HepG2 (cell line): ENCODE measurements at regions not wholly inside any gene's neighbourhood (a gene's known extent, or its start where the extent isn't known, plus 50 kb on each side); places are given as distances from the start of the nearest gene placed in this dataset.

Source experiments
- ATAC-seq: fragments of 200-7000 bp; cut with Tn5 transposase; 3 replicates; pipeline ENCODE4 v1.9.1; 2020; ENCODE audit warnings: mild to moderate bottlenecking, moderate library complexity
- BruUV-seq: library from RNA; stranded (reverse); fragments of 400-500 nt; replicated peaks from 2 replicates; lab custom pipeline; 2021; lab: Mats Ljungman, UMichigan
- CTCF ChIA-PET: fragments of 300-600 bp; formaldehyde crosslinking; extraction: SDS; loops from one replicate; lab custom pipeline; 2021; ENCODE audit warnings: low total read pairs, inconsistent platforms, low intra/inter-chr PET ratio; lab: Yijun Ruan, JAX
- POLR2A ChIA-PET: fragments of 350-600 bp; sonication (Branson Sonifier 250); formaldehyde crosslinking; loops from one replicate; lab custom pipeline; 2020; ENCODE audit warnings: antibody characterized with exemption, inconsistent platforms; lab: Yijun Ruan, JAX
- DNase-seq: peaks from one replicate; pipeline ENCODE4 v3.0.0-alpha.2; 2015; ENCODE audit warnings: low spot score
- FAIRE-seq: peaks from 3 replicates; lab custom pipeline; 2011; peaks lifted over from hg19 to GRCh38; lab: Jason Lieb, UNC
- H2AFZ ChIP-seq: one replicate; pipeline ENCODE4 v1.6.1; 2011; ENCODE audit warnings: low read length, inconsistent platforms
- H3K27ac ChIP-seq: fragments of 300-600 bp; 3 replicates; pipeline ENCODE4 v1.8.0; 2011; ENCODE audit warnings: mixed run types, mild to moderate bottlenecking, mixed read lengths, low read length, inconsistent platforms; ENCODE audit not compliant: insufficient read depth; ENCODE audit errors: extremely low read length
- H3K27me3 ChIP-seq, 2 experiments: fragments of 200-600 bp in 1 of 2; 2 replicates in 1 of 2; 3 replicates in 1 of 2; pipeline versions ENCODE4 v1.6.0 to v1.8.0; 2011; ENCODE audit warnings: low read length in 2 of 2, mild to moderate bottlenecking in 2 of 2, moderate library complexity in 2 of 2, inconsistent platforms in 1 of 2; ENCODE audit not compliant: insufficient read depth in 2 of 2, control insufficient read depth in 1 of 2
- H3K36me3 ChIP-seq, 2 experiments: fragments of 200-600 bp in 1 of 2; replicated peaks in 1 of 2; 2 replicates in 1 of 2; 3 replicates in 1 of 2; pipeline versions ENCODE4 v1.5.1 to v1.8.0; 2011; ENCODE audit warnings: low read length in 2 of 2, inconsistent platforms in 1 of 2; ENCODE audit not compliant: insufficient read depth in 2 of 2, control insufficient read depth in 1 of 2
- H3K4me1 ChIP-seq: 2 replicates; pipeline ENCODE4 v1.5.1; 2012; ENCODE audit warnings: low read length, inconsistent platforms; ENCODE audit not compliant: insufficient read depth
- H3K4me2 ChIP-seq: 2 replicates; pipeline ENCODE4 v1.6.0; 2011; ENCODE audit warnings: low read depth, low read length, inconsistent platforms
- H3K4me3 ChIP-seq, 3 experiments: fragments of 200-600 bp in 1 of 3; sonication (generic), shearing (Covaris generic) in 1 of 3; replicated peaks in 1 of 3; 2 replicates each; pipeline ENCODE4 v1.5.1; 2011 to 2016; ENCODE audit warnings: low read length in 3 of 3, inconsistent platforms in 2 of 3, low read depth in 2 of 3, mild to moderate bottlenecking in 2 of 3, control low read depth in 1 of 3, mixed read lengths in 1 of 3; ENCODE audit not compliant: insufficient read depth in 1 of 3
- H3K79me2 ChIP-seq: one replicate; pipeline ENCODE4 v1.6.1; 2011; ENCODE audit warnings: low read length, inconsistent platforms; ENCODE audit not compliant: insufficient read depth
- H3K9ac ChIP-seq: 2 replicates; pipeline ENCODE4 v1.6.0; 2011; ENCODE audit warnings: mild to moderate bottlenecking, low read depth, low read length, inconsistent platforms; ENCODE audit not compliant: insufficient read depth
- H3K9me3 ChIP-seq: 2 replicates; pipeline ENCODE4 v1.5.1; 2012; ENCODE audit warnings: mild to moderate bottlenecking, low read length
- H4K20me1 ChIP-seq: 2 replicates; pipeline ENCODE4 v1.6.0; 2011; ENCODE audit warnings: inconsistent platforms, mild to moderate bottlenecking, low read length, moderate library complexity; ENCODE audit not compliant: insufficient read depth
- ARNT2 ChIP-seq: sonication (generic); formaldehyde crosslinking; IDR thresholded peaks from 2 replicates; pipeline ENCODE4 v1.8.0; 2022; ENCODE audit warnings: mild to moderate bottlenecking, low read depth, missing genetic modification reagents, moderate library complexity
- ATF1 ChIP-seq: IDR thresholded peaks from 2 replicates; pipeline ENCODE4 v1.6.1; 2016; ENCODE audit warnings: mild to moderate bottlenecking, control low read depth
- CBX1 ChIP-seq: IDR thresholded peaks from one replicate; pipeline ENCODE4 v1.6.1; 2016; ENCODE audit warnings: antibody characterized with exemption, low read depth
- DR1 ChIP-seq: sonication (generic); formaldehyde crosslinking; IDR thresholded peaks from 2 replicates; pipeline ENCODE4 v1.8.0; 2021; ENCODE audit warnings: mild to moderate bottlenecking, missing genetic modification reagents, inconsistent platforms
- FOXA3 ChIP-seq: IDR thresholded peaks from 2 replicates; pipeline ENCODE4 v1.6.1; 2016; ENCODE audit warnings: missing genetic modification reagents, missing compliant biosample characterization
- HDAC2 ChIP-seq: sonication (generic); formaldehyde crosslinking; IDR thresholded peaks from 2 replicates; pipeline ENCODE4 v1.4.0; 2020; ENCODE audit warnings: missing genetic modification reagents
- NFIC ChIP-seq: IDR thresholded peaks from 2 replicates; pipeline ENCODE4 v1.6.1; 2012; ENCODE audit warnings: mild to moderate bottlenecking, low read length, inconsistent platforms
- RBFOX2 ChIP-seq: fragments of 200-400 bp; formaldehyde crosslinking; IDR thresholded peaks from 2 replicates; pipeline ENCODE4 v1.6.1; 2017; ENCODE audit warnings: low read depth, mild to moderate bottlenecking, low read length
- SOX13 ChIP-seq, 3 experiments: fragments of 450-650 bp in 1 of 3; sonication (generic) in 1 of 3; formaldehyde crosslinking in 1 of 3; IDR thresholded peaks in 2 of 3; conservative IDR thresholded peaks in 1 of 3; 2 replicates each; pipeline versions ENCODE4 v1.5.0 to v1.6.1; 2016 to 2020; ENCODE audit warnings: antibody characterized with exemption in 1 of 3, mild to moderate bottlenecking in 1 of 3, missing compliant biosample characterization in 1 of 3, missing genetic modification reagents in 1 of 3, moderate library complexity in 1 of 3
- SOX6 ChIP-seq, 2 experiments: fragments of 450-650 bp in 1 of 2; sonication (generic) in 1 of 2; formaldehyde crosslinking in 1 of 2; IDR thresholded peaks; 2 replicates each; pipeline versions ENCODE4 v1.4.0 to v1.6.1; 2017 to 2020; ENCODE audit warnings: antibody characterized with exemption in 1 of 2, mild to moderate bottlenecking in 1 of 2, missing genetic modification reagents in 1 of 2
- ZFP1 ChIP-seq: IDR thresholded peaks from 2 replicates; pipeline ENCODE4 v1.6.1; 2016
- ZMYM3 ChIP-seq: sonication (generic); formaldehyde crosslinking; IDR thresholded peaks from 2 replicates; pipeline ENCODE4 v1.5.1; 2020; ENCODE audit warnings: mild to moderate bottlenecking, missing genetic modification reagents
- ZNF20 ChIP-seq: sonication (generic); formaldehyde crosslinking; IDR thresholded peaks from 2 replicates; pipeline ENCODE4 v1.4.0; 2020; ENCODE audit warnings: mild to moderate bottlenecking, moderate library complexity, missing genetic modification reagents
- ZNF510 ChIP-seq: sonication (generic); formaldehyde crosslinking; IDR thresholded peaks from 2 replicates; pipeline ENCODE4 v1.4.0; 2020; ENCODE audit warnings: low read depth, mild to moderate bottlenecking, missing genetic modification reagents
- in situ Hi-C: cut with HindIII; loops from 2 replicates; pipeline ENCODE4 v1.10.0; 2017; ENCODE audit warnings: low pct_unique_long_range_greater_than_20kb; ENCODE audit not compliant: extremely low pct_ligation_motif_present
- intact Hi-C: fragments of 100-400 bp; cut with micrococcal nuclease; formaldehyde crosslinking; loops from one replicate; pipeline ENCODE4 v1.10.0; 2022; ENCODE audit not compliant: unreplicated experiment
- TF ChIP-seq, protein P1 (sequence below): sonication (generic); formaldehyde crosslinking; IDR thresholded peaks from 2 replicates; pipeline ENCODE4 v1.9.0; 2022; ENCODE audit warnings: missing genetic modification reagents, mild to moderate bottlenecking, borderline replicate concordance
- TF ChIP-seq, protein P2 (sequence below): sonication (generic); formaldehyde crosslinking; IDR thresholded peaks from 2 replicates; pipeline ENCODE4 v1.5.0; 2020; ENCODE audit warnings: mild to moderate bottlenecking, low read depth, missing genetic modification reagents, borderline replicate concordance
- TF ChIP-seq, protein P3 (sequence below): sonication (generic); formaldehyde crosslinking; IDR thresholded peaks from 2 replicates; pipeline ENCODE4 v1.4.0; 2020; ENCODE audit warnings: missing genetic modification reagents
- TF ChIP-seq, protein P4 (sequence below): sonication (generic); formaldehyde crosslinking; IDR thresholded peaks from 2 replicates; pipeline ENCODE4 v1.8.1; 2023; ENCODE audit warnings: mild to moderate bottlenecking, missing genetic modification reagents, borderline replicate concordance
- TF ChIP-seq, protein P5 (sequence below): sonication (generic); formaldehyde crosslinking; IDR thresholded peaks from 2 replicates; pipeline ENCODE4 v1.8.0; 2022; ENCODE audit warnings: mild to moderate bottlenecking, missing genetic modification reagents
- TF ChIP-seq, protein P6 (sequence below): sonication (generic); formaldehyde crosslinking; IDR thresholded peaks from 2 replicates; pipeline ENCODE4 v1.8.0; 2022; ENCODE audit warnings: missing genetic modification reagents, mild to moderate bottlenecking, inconsistent platforms, borderline replicate concordance

DNA sequence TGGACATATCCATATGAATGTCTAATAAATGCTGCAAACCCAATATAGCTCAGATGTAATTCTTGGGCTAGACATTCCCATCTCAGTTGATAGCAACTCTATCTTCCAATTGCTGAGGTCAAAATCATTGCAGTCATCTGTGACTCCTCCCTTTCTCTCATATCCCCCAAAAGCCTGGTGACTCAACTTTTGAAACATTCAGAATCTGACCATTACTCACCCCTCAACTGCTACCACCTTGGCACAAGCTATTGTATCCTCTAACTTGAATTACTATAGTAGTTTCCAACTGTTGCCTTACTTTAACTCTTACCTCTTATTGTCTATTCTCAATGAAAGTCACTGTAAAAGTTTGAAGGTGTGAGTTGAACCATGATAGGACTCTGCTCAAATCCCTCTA, 600.1 kb upstream of the RGMB start:
- no peak overlapping the region for H3K4me2 ChIP-seq
- ATAC-seq, result no peak
- POLR2A ChIA-PET, result no interaction called here
- in situ Hi-C loops, result no loop called here
- H3K9ac ChIP-seq, result no peak overlapping the region
- no peaks in the 10 kb centered on the region; the same call in 1 of the 2 replicates for H3K9me3 ChIP-seq
- DNase-seq, result no peak
- no peaks in the 10 kb centered on the region for H3K79me2 ChIP-seq
- BruUV-seq, result no TSS peak
- H3K4me1 ChIP-seq, result no peaks in the 10 kb centered on the region
- no peak overlapping the region for H2AFZ ChIP-seq
- TF ChIP-seq ZNF20 (CRISPR knock-in tag) (no peak), RBFOX2 (no peak), SOX6 (IDR thresholded peaks at IDR 0.05) (no peak), SOX6 (CRISPR knock-in tag; IDR thresholded peaks at IDR 0.05) (no peak), DR1 (CRISPR knock-in tag) (no peak), ATF1 (no peak), NFIC (no peak), ARNT2 (CRISPR knock-in tag) (no peak), FOXA3 (CRISPR knock-in tag) (no peak), ZFP1 (CRISPR knock-in tag) (no peak), SOX13 (IDR thresholded peaks at IDR 0.05) (no peak), SOX13 (CRISPR knock-in tag; conservative IDR thresholded peaks at IDR 0.05 in 1 of 2, IDR thresholded peaks at IDR 0.05 in 1 of 2) (no peak), ZNF510 (CRISPR knock-in tag) (no peak), HDAC2 (CRISPR knock-in tag) (no peak), ZMYM3 (no peak), CBX1 (no peak)
- TF ChIP-seq, protein P1, sequence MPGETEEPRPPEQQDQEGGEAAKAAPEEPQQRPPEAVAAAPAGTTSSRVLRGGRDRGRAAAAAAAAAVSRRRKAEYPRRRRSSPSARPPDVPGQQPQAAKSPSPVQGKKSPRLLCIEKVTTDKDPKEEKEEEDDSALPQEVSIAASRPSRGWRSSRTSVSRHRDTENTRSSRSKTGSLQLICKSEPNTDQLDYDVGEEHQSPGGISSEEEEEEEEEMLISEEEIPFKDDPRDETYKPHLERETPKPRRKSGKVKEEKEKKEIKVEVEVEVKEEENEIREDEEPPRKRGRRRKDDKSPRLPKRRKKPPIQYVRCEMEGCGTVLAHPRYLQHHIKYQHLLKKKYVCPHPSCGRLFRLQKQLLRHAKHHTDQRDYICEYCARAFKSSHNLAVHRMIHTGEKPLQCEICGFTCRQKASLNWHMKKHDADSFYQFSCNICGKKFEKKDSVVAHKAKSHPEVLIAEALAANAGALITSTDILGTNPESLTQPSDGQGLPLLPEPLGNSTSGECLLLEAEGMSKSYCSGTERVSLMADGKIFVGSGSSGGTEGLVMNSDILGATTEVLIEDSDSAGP (CRISPR knock-in tag), result no peak
- TF ChIP-seq, protein P2, sequence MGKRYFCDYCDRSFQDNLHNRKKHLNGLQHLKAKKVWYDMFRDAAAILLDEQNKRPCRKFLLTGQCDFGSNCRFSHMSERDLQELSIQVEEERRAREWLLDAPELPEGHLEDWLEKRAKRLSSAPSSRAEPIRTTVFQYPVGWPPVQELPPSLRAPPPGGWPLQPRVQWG, result no peak
- TF ChIP-seq, protein P3, sequence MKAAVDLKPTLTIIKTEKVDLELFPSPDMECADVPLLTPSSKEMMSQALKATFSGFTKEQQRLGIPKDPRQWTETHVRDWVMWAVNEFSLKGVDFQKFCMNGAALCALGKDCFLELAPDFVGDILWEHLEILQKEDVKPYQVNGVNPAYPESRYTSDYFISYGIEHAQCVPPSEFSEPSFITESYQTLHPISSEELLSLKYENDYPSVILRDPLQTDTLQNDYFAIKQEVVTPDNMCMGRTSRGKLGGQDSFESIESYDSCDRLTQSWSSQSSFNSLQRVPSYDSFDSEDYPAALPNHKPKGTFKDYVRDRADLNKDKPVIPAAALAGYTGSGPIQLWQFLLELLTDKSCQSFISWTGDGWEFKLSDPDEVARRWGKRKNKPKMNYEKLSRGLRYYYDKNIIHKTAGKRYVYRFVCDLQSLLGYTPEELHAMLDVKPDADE (CRISPR knock-in tag), result no peak
- TF ChIP-seq, protein P4, sequence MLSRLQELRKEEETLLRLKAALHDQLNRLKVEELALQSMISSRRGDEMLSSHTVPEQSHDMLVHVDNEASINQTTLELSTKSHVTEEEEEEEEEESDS (CRISPR knock-in tag), result no peak
- TF ChIP-seq, protein P5, sequence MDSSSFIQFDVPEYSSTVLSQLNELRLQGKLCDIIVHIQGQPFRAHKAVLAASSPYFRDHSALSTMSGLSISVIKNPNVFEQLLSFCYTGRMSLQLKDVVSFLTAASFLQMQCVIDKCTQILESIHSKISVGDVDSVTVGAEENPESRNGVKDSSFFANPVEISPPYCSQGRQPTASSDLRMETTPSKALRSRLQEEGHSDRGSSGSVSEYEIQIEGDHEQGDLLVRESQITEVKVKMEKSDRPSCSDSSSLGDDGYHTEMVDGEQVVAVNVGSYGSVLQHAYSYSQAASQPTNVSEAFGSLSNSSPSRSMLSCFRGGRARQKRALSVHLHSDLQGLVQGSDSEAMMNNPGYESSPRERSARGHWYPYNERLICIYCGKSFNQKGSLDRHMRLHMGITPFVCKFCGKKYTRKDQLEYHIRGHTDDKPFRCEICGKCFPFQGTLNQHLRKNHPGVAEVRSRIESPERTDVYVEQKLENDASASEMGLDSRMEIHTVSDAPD, result no peak
- TF ChIP-seq, protein P6, sequence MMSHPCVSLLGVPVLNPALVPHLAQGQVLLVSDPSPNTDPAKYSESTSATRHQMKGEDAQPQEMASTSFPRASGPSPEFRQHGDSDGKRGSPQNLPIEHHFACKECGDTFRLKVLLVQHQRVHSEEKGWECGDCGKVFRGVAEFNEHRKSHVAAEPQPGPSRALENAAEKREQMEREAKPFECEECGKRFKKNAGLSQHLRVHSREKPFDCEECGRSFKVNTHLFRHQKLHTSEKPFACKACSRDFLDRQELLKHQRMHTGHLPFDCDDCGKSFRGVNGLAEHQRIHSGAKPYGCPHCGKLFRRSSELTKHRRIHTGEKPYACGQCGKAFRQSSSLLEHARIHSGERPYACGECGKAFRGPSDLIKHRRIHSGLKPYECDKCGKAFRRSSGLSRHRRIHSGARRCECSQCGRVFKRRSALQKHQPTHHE (CRISPR knock-in tag), result no peak
- no peaks in the 10 kb centered on the region for H4K20me1 ChIP-seq
- no peaks in the 10 kb centered on the region for H3K27me3 ChIP-seq
- CTCF ChIA-PET, result no interaction called here
- H3K4me3 ChIP-seq, result no peak overlapping the region
- no peak overlapping the region for H3K27ac ChIP-seq
- FAIRE-seq, result no peak
- no peaks in the 10 kb centered on the region for H3K36me3 ChIP-seq
- intact Hi-C loops, result no loop called here
